ENCODE measurements at regions not wholly inside any gene's neighbourhood (a gene's known extent, or its start where the extent isn't known, plus 50 kb on each side); places are given as distances from the start of the nearest gene placed in this dataset.

DNA sequence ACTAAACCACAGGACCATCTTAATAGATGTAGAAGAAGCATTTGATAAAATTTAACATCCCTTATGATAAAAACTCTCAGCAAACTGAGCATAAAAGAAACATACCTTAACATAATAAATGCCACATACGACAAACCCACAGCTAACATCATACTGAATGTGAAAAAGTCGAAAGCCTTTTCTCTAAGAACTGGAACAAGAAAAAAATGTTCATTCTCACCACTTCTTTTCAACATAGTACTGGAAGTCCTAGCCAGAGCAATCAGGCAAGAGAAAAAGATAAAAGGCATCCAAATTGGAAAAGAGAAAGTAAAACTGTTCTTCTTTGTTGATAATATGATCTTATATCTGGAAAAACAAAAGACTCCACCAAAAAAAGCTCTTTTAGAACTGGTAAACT is 134.2 kb downstream of the RPL22L1 start:
- DNase-seq (ENCODE audit: low spot score in 2 of 2), result no peak
- FAIRE-seq, result no peak

- DNase-seq (ENCODE audit: low spot score in 2 of 2) (no peak), FAIRE-seq (no peak)
Measured at GRCh38 chr3:170734735-170735065, 135.3 kb downstream of the RPL22L1 start.

DNA sequence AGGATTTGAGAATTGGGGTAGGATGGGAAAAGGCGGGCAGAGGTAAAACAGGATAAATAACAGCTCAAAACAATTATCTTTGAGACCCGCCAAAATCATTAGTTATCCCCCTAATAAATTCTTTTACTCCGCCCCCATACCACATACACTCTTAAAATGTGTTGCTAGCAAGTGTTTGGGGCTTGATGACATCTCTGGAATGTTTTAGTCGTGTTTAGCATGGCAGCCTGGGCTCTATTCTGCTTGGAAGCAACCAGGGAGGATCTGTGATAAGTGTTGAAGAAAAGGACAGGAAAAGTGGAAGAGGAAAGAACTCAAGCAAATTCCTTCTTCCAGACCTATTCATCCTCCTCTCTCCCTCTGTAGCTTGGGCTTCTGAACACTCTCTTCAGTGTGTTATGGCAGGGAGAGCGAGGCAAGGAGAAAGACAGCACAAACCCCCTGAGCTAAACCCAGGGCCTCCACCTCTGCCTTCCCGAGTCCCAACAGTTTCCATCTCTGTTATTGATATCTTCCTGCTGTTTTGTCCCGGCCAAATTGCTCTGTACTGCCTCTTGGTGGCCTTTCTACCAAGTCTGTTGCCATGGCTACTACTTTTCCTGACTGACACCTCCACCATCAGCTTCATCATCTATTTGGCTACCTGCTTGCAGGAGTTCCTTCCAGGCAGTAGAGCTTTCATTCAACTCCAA is 135.8 kb downstream of the RPL22L1 start:
- no peak for FAIRE-seq
- DNase-seq (ENCODE audit: low spot score in 2 of 2), result no peak

DNA sequence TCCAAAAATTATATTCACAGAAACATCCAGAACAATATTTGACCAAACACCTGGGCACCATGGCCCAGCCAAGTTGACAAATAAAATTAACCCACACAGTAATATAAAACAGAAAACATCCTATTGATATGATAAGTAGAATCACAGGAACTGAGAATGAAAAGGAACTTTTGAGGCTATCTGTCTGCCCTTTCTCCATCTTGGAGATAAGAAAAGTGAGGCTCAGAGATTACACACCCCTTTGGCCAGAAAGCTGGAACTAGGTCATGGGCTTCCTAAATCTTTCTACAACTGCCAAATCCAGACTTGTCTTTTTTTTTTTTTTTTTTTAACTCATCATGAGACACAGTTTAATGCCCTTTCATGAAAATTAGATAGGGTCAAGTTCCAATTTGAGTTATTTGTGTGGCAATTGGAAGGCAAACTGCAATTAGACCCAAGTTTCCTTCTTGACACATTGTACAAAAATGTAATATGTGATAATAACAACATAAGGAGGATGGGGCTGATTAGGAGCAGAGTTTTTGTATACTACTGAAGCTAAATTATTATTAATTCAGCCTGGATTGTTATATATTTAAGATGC is 137.2 kb downstream of the RPL22L1 start:
- no peak for DNase-seq (ENCODE audit: low spot score in 2 of 2)
- no peak for FAIRE-seq

GRCh38 chr3:170731281-170731680 is 138.7 kb downstream of the RPL22L1 start:
- FAIRE-seq (no peak), DNase-seq (ENCODE audit: low spot score in 2 of 2) (no peak)

- DNase-seq (ENCODE audit: low spot score in 2 of 2) (no peak), FAIRE-seq (no peak)
Measured at GRCh38 chr3:170730071-170730812, 139.8 kb downstream of the RPL22L1 start.

GRCh38 chr3:170728181-170728580 is 141.8 kb downstream of the RPL22L1 start:
- no peak for FAIRE-seq
- no peak for DNase-seq (ENCODE audit: low spot score in 2 of 2)

GRCh38 chr3:170727754-170728153 is 141.9 kb upstream of the SLC7A14 start:
- DNase-seq (ENCODE audit: low spot score in 2 of 2) (no peak), FAIRE-seq (no peak)

- DNase-seq (ENCODE audit: low spot score in 2 of 2) (no peak), FAIRE-seq (no peak)
Measured at GRCh38 chr3:170726976-170727661, 141.2 kb upstream of the SLC7A14 start.

- FAIRE-seq (no peak), DNase-seq (ENCODE audit: low spot score in 2 of 2) (no peak)
Measured at GRCh38 chr3:170725285-170725731, 139.4 kb upstream of the SLC7A14 start.

DNA sequence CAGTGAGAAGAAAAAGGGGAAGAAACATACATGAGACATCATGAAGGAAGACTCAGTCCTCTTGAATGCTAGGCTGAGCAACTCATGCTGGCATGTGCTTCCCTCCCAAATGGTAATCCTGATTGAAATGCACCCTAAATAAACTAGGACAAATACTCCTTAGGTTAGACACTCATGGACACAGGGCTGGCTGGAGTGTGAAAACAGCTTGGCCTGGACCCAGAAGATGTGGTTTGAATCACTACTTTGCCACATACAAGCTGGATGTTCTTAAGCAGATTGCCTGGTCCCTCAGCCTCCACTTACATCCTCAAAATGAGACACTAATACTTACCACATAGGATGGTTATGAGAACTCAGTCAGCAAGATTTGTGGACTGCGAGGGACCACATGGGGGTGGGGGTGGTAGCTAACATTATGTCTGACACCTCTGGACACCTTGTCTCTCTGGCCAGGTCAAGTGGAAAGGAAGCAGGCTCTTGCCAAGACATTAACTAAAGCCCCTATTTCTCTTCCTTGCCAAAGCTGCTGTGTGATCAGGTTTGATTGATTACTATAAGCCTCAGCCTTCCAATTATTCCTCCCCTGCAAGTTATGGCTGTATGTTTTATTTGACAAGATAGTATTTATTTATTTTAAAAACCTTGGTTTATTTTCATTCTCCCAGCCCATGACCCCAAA is 138.9 kb upstream of the SLC7A14 start:
- FAIRE-seq (no peak), DNase-seq (ENCODE audit: low spot score in 2 of 2) (no peak)

- DNase-seq (ENCODE audit: low spot score in 2 of 2) (no peak), FAIRE-seq (no peak)
Measured at GRCh38 chr3:170723241-170723640, 137.4 kb upstream of the SLC7A14 start.

DNA sequence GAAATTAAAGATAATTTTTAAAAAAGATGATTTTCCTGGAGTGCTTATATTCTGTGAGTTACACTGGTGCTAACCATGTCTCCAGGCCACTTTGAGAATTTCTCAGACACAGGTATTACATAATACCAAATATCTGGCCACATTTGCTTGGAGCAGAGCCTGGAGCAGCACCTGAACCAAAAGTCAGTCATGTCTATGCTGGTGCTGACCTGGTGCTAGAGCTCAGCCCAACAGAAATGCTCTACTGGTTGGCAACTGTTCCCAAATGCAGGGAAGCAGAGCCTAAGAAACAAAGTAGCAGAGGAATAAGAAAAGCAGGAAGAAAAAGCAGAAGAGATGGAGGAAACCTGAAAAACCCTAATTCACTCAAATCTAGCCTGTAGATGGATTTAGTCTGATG is 135.7 kb upstream of the SLC7A14 start:
- DNase-seq (ENCODE audit: low spot score in 2 of 2), result no peak
- no peak for FAIRE-seq

DNA sequence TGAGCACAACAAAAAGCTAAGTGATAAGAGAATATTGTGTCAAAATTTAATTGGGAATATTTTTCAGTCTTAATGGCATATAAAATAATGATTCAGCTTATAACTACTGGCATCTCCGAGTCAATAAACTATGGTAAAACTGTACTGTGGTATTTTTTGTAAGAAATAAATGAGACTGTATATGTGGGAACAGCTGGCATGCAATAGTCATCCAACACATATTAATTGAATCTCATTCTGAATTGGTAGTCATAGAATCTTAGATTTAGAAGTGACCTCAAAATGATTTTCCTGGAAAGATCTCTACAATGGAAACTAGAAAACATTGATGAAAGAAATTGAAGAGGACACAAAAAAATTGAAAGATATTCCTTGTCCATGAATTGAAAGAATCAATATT is 133.4 kb upstream of the SLC7A14 start:
- DNase-seq (ENCODE audit: low spot score in 2 of 2) (no peak), FAIRE-seq (no peak)

DNA sequence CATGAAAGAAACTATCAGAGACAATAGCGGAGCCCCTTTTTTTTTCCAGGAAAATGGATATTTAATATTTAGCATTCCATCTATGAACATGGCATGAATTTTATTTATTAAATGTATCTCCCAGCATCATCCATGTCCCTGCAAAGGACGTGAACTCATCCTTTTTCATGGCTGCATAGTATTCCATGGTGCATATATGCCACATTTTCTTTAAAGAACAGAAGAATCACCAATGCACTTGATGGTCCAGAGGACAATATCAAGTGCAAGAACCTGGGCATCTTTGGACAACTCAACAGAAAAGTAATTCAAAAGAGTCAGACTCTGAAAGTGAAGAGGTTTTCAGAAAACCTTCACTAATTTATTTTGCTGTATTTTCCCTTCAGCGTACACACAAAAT is 133.0 kb upstream of the SLC7A14 start:
- no peak for DNase-seq (ENCODE audit: low spot score in 2 of 2)
- no peak for FAIRE-seq

GRCh38 chr3:170717410-170718402 is 131.8 kb upstream of the SLC7A14 start:
- DNase-seq (ENCODE audit: low spot score in 2 of 2) (no peak), FAIRE-seq (no peak)

DNA sequence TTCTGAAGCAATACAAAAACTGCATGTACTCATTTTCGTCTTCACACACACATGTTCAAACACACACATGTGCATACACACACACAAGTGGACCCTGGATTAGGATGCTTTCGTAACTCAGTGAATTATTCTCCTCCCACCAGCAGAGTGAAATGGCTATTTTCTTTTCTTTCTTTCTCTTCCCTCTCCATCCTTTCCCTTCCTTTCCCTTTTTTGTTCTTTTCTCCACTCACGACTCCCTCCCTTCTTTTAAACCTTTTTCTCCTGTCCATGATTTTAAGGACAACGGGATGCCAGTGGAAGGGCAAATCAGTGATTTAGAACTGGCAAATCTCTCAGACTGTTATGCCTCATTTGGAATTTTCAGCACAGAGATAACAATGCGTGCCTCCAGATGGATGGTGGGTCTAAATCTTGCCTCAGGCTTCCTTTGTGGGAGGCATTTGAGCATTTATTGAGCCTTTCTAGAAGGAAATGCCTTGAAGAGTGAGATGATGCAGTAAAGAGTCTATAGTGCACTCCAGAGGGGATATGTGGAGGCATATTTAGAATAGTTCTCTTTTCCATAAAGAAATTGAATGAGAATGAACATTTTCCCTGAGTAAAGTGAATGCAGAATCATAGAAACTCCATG is 130.4 kb upstream of the SLC7A14 start:
- FAIRE-seq (no peak), DNase-seq (ENCODE audit: low spot score in 2 of 2) (no peak)

- DNase-seq (ENCODE audit: low spot score in 2 of 2) (no peak), FAIRE-seq (no peak)
Measured at GRCh38 chr3:170714562-170715535, 129.0 kb upstream of the SLC7A14 start.

All from frontal cortex (tissue), 3 donors.